ENCODE measurements at regions not wholly inside any gene's neighbourhood (a gene's known extent, or its start where the extent isn't known, plus 50 kb on each side); places are given as distances from the start of the nearest gene placed in this dataset.
"Not testable (repeated sequence)": the region's sequence is repeated elsewhere in the genome, so short reads cannot be mapped to it uniquely, and the experiment has no call there.

GRCh38 chr2:139454251-139454650 lies 674.1 kb upstream of the NXPH2 start:
- Histone ChIP-seq H3K4me3 (ENCODE audit: control insufficient read depth in 1 of 7, extremely low read depth in 1 of 7, insufficient read depth in 4 of 7, low read depth in 2 of 7, low read length in 6 of 7) (no peak overlapping the region), H3K27me3 (replicated peaks in 2 of 5; ENCODE audit: control insufficient read depth in 4 of 5, insufficient read depth in 5 of 5, low read length in 4 of 5) (no peaks in the 10 kb centered on the region), H3K4me1 (ENCODE audit: control extremely low read depth in 1 of 4, control insufficient read depth in 4 of 4, insufficient read depth in 4 of 4, low read length in 3 of 4) (no peaks in the 10 kb centered on the region), H3K9me3 (ENCODE audit: control extremely low read depth in 1 of 5, control insufficient read depth in 4 of 5, insufficient read depth in 2 of 5, low read depth in 1 of 5, low read length in 4 of 5) (peaks cover 0 to 4% (median 0%) of the 10 kb centered on the region in 5 experiments), H3K36me3 (ENCODE audit: control insufficient read depth in 4 of 4, insufficient read depth in 4 of 4, low read length in 3 of 4) (no peaks in the 10 kb centered on the region), H3K27ac (ENCODE audit: insufficient read depth in 1 of 2, low read depth in 1 of 2, low read length in 2 of 2, poor library complexity in 1 of 2, severe bottlenecking in 2 of 2) (no peak overlapping the region)
- DNase-seq, result no peak
- CTCF ChIA-PET, result no interaction called here
- WGBS (ENCODE audit: insufficient coverage), result 100% methylated on average over 1 of the region's 1 CpG
- POLR2A ChIA-PET, result no interaction called here

GRCh38 chr2:139439100-139439499 lies 658.9 kb upstream of the NXPH2 start:
- Histone ChIP-seq H3K36me3 (ENCODE audit: control insufficient read depth in 4 of 4, insufficient read depth in 4 of 4, low read length in 3 of 4) (no peaks in the 10 kb centered on the region), H3K4me1 (ENCODE audit: control extremely low read depth in 1 of 4, control insufficient read depth in 4 of 4, insufficient read depth in 4 of 4, low read length in 3 of 4) (no peaks in the 10 kb centered on the region), H3K27ac (ENCODE audit: insufficient read depth in 1 of 2, low read depth in 1 of 2, low read length in 2 of 2, poor library complexity in 1 of 2, severe bottlenecking in 2 of 2) (no peak overlapping the region), H3K27me3 (replicated peaks in 2 of 5; ENCODE audit: control insufficient read depth in 4 of 5, insufficient read depth in 5 of 5, low read length in 4 of 5) (no peaks in the 10 kb centered on the region), H3K4me3 (ENCODE audit: control insufficient read depth in 1 of 7, extremely low read depth in 1 of 7, insufficient read depth in 4 of 7, low read depth in 2 of 7, low read length in 6 of 7) (no peak overlapping the region), H3K9me3 (ENCODE audit: control extremely low read depth in 1 of 5, control insufficient read depth in 4 of 5, insufficient read depth in 2 of 5, low read depth in 1 of 5, low read length in 4 of 5) (no peaks in the 10 kb centered on the region)
- POLR2A ChIA-PET, result no interaction called here
- no peak for DNase-seq
- CTCF ChIA-PET, result no interaction called here

- 100% methylated on average over 2 of the region's 3 CpGs for WGBS (ENCODE audit: insufficient coverage)
- H3K9me3 ChIP-seq (ENCODE audit: control extremely low read depth in 1 of 5, control insufficient read depth in 4 of 5, insufficient read depth in 2 of 5, low read depth in 1 of 5, low read length in 4 of 5), result no peaks in the 10 kb centered on the region
- CTCF ChIA-PET, result no interaction called here
Measured at GRCh38 chr2:139438478-139438877, 658.3 kb upstream of the NXPH2 start.

GRCh38 chr2:139427164-139427563 lies 647.0 kb upstream of the NXPH2 start:
- POLR2A ChIA-PET, result no interaction called here
- no peak for DNase-seq
- 89% methylated on average over 3 of the region's 4 CpGs for WGBS (ENCODE audit: insufficient coverage)
- Histone ChIP-seq H3K4me3 (ENCODE audit: control insufficient read depth in 1 of 7, extremely low read depth in 1 of 7, insufficient read depth in 4 of 7, low read depth in 2 of 7, low read length in 6 of 7) (no peak overlapping the region), H3K4me1 (ENCODE audit: control extremely low read depth in 1 of 4, control insufficient read depth in 4 of 4, insufficient read depth in 4 of 4, low read length in 3 of 4) (no peaks in the 10 kb centered on the region), H3K27ac (ENCODE audit: insufficient read depth in 1 of 2, low read depth in 1 of 2, low read length in 2 of 2, poor library complexity in 1 of 2, severe bottlenecking in 2 of 2) (no peak overlapping the region), H3K9me3 (ENCODE audit: control extremely low read depth in 1 of 5, control insufficient read depth in 4 of 5, insufficient read depth in 2 of 5, low read depth in 1 of 5, low read length in 4 of 5) (no peaks in the 10 kb centered on the region), H3K36me3 (ENCODE audit: control insufficient read depth in 4 of 4, insufficient read depth in 4 of 4, low read length in 3 of 4) (no peaks in the 10 kb centered on the region), H3K27me3 (replicated peaks in 2 of 5; ENCODE audit: control insufficient read depth in 4 of 5, insufficient read depth in 5 of 5, low read length in 4 of 5) (no peaks in the 10 kb centered on the region)
- CTCF ChIA-PET, result interaction anchor here (1.2 kb wide), 1 partner anchor 30 kb away, joined by 4 read pairs; no protein-coding TSS in a partner anchor

More at GRCh38 chr2:139438478-139438877, 658.3 kb upstream of the NXPH2 start:
- Histone ChIP-seq H3K4me3 (ENCODE audit: control insufficient read depth in 1 of 7, extremely low read depth in 1 of 7, insufficient read depth in 4 of 7, low read depth in 2 of 7, low read length in 6 of 7) (no peak overlapping the region), H3K4me1 (ENCODE audit: control extremely low read depth in 1 of 4, control insufficient read depth in 4 of 4, insufficient read depth in 4 of 4, low read length in 3 of 4) (no peaks in the 10 kb centered on the region), H3K27me3 (replicated peaks in 2 of 5; ENCODE audit: control insufficient read depth in 4 of 5, insufficient read depth in 5 of 5, low read length in 4 of 5) (no peaks in the 10 kb centered on the region), H3K27ac (ENCODE audit: insufficient read depth in 1 of 2, low read depth in 1 of 2, low read length in 2 of 2, poor library complexity in 1 of 2, severe bottlenecking in 2 of 2) (no peak overlapping the region), H3K36me3 (ENCODE audit: control insufficient read depth in 4 of 4, insufficient read depth in 4 of 4, low read length in 3 of 4) (no peaks in the 10 kb centered on the region)
- POLR2A ChIA-PET, result no interaction called here
- no peak for DNase-seq

- Histone ChIP-seq H3K27me3 (replicated peaks in 2 of 5; ENCODE audit: control insufficient read depth in 4 of 5, insufficient read depth in 5 of 5, low read length in 4 of 5) (no peaks in the 10 kb centered on the region), H3K27ac (ENCODE audit: insufficient read depth in 1 of 2, low read depth in 1 of 2, low read length in 2 of 2, poor library complexity in 1 of 2, severe bottlenecking in 2 of 2) (no peak overlapping the region), H3K4me3 (ENCODE audit: control insufficient read depth in 1 of 7, extremely low read depth in 1 of 7, insufficient read depth in 4 of 7, low read depth in 2 of 7, low read length in 6 of 7) (no peak overlapping the region), H3K9me3 (ENCODE audit: control extremely low read depth in 1 of 5, control insufficient read depth in 4 of 5, insufficient read depth in 2 of 5, low read depth in 1 of 5, low read length in 4 of 5) (no peaks in the 10 kb centered on the region), H3K36me3 (ENCODE audit: control insufficient read depth in 4 of 4, insufficient read depth in 4 of 4, low read length in 3 of 4) (no peaks in the 10 kb centered on the region), H3K4me1 (ENCODE audit: control extremely low read depth in 1 of 4, control insufficient read depth in 4 of 4, insufficient read depth in 4 of 4, low read length in 3 of 4) (no peaks in the 10 kb centered on the region)
- 75% methylated on average over 2 of the region's 2 CpGs for WGBS (ENCODE audit: insufficient coverage)
- ChIA-PET CTCF (no interaction called here), POLR2A (no interaction called here)
- DNase-seq, result no peak
Measured at GRCh38 chr2:139424101-139424500, 643.9 kb upstream of the NXPH2 start.

GRCh38 chr2:139411236-139411635 lies 631.0 kb upstream of the NXPH2 start:
- Histone ChIP-seq H3K36me3 (ENCODE audit: control insufficient read depth in 4 of 4, insufficient read depth in 4 of 4, low read length in 3 of 4) (no peaks in the 10 kb centered on the region), H3K4me1 (ENCODE audit: control extremely low read depth in 1 of 4, control insufficient read depth in 4 of 4, insufficient read depth in 4 of 4, low read length in 3 of 4) (no peaks in the 10 kb centered on the region), H3K4me3 (ENCODE audit: control insufficient read depth in 1 of 7, extremely low read depth in 1 of 7, insufficient read depth in 4 of 7, low read depth in 2 of 7, low read length in 6 of 7) (peak overlapping the region in 1 of 7 experiments; percentile 36), H3K9me3 (ENCODE audit: control extremely low read depth in 1 of 5, control insufficient read depth in 4 of 5, insufficient read depth in 2 of 5, low read depth in 1 of 5, low read length in 4 of 5) (peaks cover 0 to 1% (median 0%) of the 10 kb centered on the region in 5 experiments), H3K27ac (ENCODE audit: insufficient read depth in 1 of 2, low read depth in 1 of 2, low read length in 2 of 2, poor library complexity in 1 of 2, severe bottlenecking in 2 of 2) (no peak overlapping the region), H3K27me3 (replicated peaks in 2 of 5; ENCODE audit: control insufficient read depth in 4 of 5, insufficient read depth in 5 of 5, low read length in 4 of 5) (no peaks in the 10 kb centered on the region)
- DNase-seq, result no peak
- POLR2A ChIA-PET, result no interaction called here
- CTCF ChIA-PET, result no interaction called here
- 53% methylated on average over 5 of the region's 8 CpGs for WGBS (ENCODE audit: insufficient coverage)

- CTCF ChIA-PET; POLR2A ChIA-PET; H3K27me3 ChIP-seq (replicated peaks in 2 of 5; ENCODE audit: control insufficient read depth in 4 of 5, insufficient read depth in 5 of 5, low read length in 4 of 5); H3K4me1 ChIP-seq (ENCODE audit: control extremely low read depth in 1 of 4, control insufficient read depth in 4 of 4, insufficient read depth in 4 of 4, low read length in 3 of 4); DNase-seq; H3K27ac ChIP-seq (ENCODE audit: insufficient read depth in 1 of 2, low read depth in 1 of 2, low read length in 2 of 2, poor library complexity in 1 of 2, severe bottlenecking in 2 of 2); H3K36me3 ChIP-seq (ENCODE audit: control insufficient read depth in 4 of 4, insufficient read depth in 4 of 4, low read length in 3 of 4); H3K9me3 ChIP-seq (ENCODE audit: control extremely low read depth in 1 of 5, control insufficient read depth in 4 of 5, insufficient read depth in 2 of 5, low read depth in 1 of 5, low read length in 4 of 5): not testable (repeated sequence)
- H3K4me3 ChIP-seq (ENCODE audit: control insufficient read depth in 1 of 7, extremely low read depth in 1 of 7, insufficient read depth in 4 of 7, low read depth in 2 of 7, low read length in 6 of 7), result peak overlapping the region in 1 of 7 experiments; percentile 36
- WGBS (ENCODE audit: insufficient coverage), result 74% methylated on average over 12 of the region's 15 CpGs
Measured at GRCh38 chr2:139410833-139411174, 630.6 kb upstream of the NXPH2 start.
